ENCODE measurements at regions not wholly inside any gene's neighbourhood (a gene's known extent, or its start where the extent isn't known, plus 50 kb on each side); places are given as distances from the start of the nearest gene placed in this dataset.

DNA sequence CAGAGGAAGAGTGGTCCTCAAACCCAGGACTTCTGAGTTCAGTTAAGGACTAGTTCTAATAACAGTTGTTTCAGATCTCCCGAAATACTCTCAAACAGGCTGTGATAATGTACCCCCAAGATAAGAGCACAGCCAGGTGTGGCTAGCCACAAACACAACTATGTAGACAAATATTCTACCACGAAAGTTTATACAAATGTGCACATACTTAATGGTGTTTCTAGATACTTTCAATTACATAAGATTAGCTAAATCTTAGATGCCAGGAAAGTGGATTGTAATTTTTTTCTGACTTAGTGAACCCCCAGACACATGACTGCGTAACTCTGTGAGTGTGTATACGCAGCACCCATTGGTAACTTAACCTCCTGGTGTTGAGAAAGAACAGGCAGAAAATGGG is 270.0 kb downstream of the USP25 start:
- POLR2A ChIA-PET (ENCODE audit: low non-redundant PET) = no interaction called here

DNA sequence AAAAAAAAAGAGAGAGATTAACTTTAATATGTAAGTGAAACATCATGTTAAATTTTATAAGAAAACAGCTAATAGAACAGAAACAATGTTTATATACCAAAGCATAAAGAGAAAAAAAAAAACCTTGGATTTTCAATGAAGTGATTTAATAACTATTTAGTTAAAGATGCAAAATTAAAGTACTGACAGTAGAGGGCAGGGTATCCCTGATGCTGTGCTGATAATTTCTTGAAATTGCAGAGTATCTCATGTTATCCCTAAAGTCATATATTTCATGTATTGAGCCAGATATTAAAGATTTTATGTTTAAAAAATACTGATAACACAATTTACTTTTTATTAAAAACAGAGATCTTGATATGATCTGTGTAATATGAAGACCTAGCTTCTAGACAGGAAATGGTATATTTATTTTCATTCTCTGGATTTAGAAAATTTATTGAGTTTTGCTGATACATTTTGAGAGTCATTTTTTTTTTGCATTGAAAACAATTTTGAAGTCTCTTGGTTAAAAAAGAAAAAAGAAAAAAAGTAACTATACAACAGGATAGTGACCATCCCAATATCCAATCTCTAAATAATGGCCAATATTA is 273.2 kb downstream of the USP25 start:
- BruUV-seq (replicated peaks) = no TSS peak
- H3K4me3 ChIP-seq (ENCODE audit: low read depth, low read length, poor library complexity, severe bottlenecking) = no peak overlapping the region
- H3K4me1 ChIP-seq (ENCODE audit: insufficient read depth, low read length, poor library complexity, severe bottlenecking) = peaks cover 4% of the 10 kb centered on the region
- POLR2A ChIA-PET (ENCODE audit: low non-redundant PET) = no interaction called here
- no peak overlapping the region for H3K27ac ChIP-seq (ENCODE audit: low read depth, low read length, poor library complexity, severe bottlenecking)
- no peak for TF ChIP-seq EZH2 (IDR thresholded peaks at IDR 0.05; ENCODE audit: borderline replicate concordance, low read depth, low read length, poor library complexity, severe bottlenecking)
- TF ChIP-seq, protein P1, sequence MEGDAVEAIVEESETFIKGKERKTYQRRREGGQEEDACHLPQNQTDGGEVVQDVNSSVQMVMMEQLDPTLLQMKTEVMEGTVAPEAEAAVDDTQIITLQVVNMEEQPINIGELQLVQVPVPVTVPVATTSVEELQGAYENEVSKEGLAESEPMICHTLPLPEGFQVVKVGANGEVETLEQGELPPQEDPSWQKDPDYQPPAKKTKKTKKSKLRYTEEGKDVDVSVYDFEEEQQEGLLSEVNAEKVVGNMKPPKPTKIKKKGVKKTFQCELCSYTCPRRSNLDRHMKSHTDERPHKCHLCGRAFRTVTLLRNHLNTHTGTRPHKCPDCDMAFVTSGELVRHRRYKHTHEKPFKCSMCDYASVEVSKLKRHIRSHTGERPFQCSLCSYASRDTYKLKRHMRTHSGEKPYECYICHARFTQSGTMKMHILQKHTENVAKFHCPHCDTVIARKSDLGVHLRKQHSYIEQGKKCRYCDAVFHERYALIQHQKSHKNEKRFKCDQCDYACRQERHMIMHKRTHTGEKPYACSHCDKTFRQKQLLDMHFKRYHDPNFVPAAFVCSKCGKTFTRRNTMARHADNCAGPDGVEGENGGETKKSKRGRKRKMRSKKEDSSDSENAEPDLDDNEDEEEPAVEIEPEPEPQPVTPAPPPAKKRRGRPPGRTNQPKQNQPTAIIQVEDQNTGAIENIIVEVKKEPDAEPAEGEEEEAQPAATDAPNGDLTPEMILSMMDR (conservative IDR thresholded peaks at IDR 0.05; ENCODE audit: low read depth, low read length) = peak; percentile 57
- CTCF ChIA-PET = interaction anchor here (0.5 to 0.7 kb wide), 2 partner anchors 325 to 1167 kb away, joined by 3 to 7 read pairs; no protein-coding TSS in a partner anchor
- DNase-seq (ENCODE audit: low spot score) = peak; percentile 21
- H3K27me3 ChIP-seq (replicated peaks; ENCODE audit: insufficient read depth, low read depth, low read length, poor library complexity) = no peaks in the 10 kb centered on the region
- intact Hi-C loops (cut with micrococcal nuclease; ENCODE audit: unreplicated experiment) = loop anchor here (5.0 kb wide), 1 partner anchor 324 kb away; no protein-coding TSS in a partner anchor
- no peaks in the 10 kb centered on the region for H3K36me3 ChIP-seq (ENCODE audit: insufficient read depth, low read length, poor library complexity, severe bottlenecking)
- no peaks in the 10 kb centered on the region for H3K9me3 ChIP-seq (ENCODE audit: low read depth, low read length, poor library complexity, severe bottlenecking)

More for the DNA sequence above, 270.0 kb downstream of the USP25 start:
- no peaks in the 10 kb centered on the region for H3K36me3 ChIP-seq (ENCODE audit: insufficient read depth, low read length, poor library complexity, severe bottlenecking)
- CTCF ChIA-PET = no interaction called here
- H3K27ac ChIP-seq (ENCODE audit: low read depth, low read length, poor library complexity, severe bottlenecking) = no peak overlapping the region
- DNase-seq (ENCODE audit: low spot score) = no peak
- H3K4me3 ChIP-seq (ENCODE audit: low read depth, low read length, poor library complexity, severe bottlenecking) = no peak overlapping the region
- intact Hi-C loops (cut with micrococcal nuclease; ENCODE audit: unreplicated experiment) = loop anchor here (5.0 kb wide), 1 partner anchor 328 kb away; no protein-coding TSS in a partner anchor
- H3K9me3 ChIP-seq (ENCODE audit: low read depth, low read length, poor library complexity, severe bottlenecking) = no peaks in the 10 kb centered on the region
- TF ChIP-seq, protein P1 (conservative IDR thresholded peaks at IDR 0.05; ENCODE audit: low read depth, low read length) = no peak
- no peak for TF ChIP-seq EZH2 (IDR thresholded peaks at IDR 0.05; ENCODE audit: borderline replicate concordance, low read depth, low read length, poor library complexity, severe bottlenecking)
- BruUV-seq (replicated peaks) = no TSS peak
- H3K4me1 ChIP-seq (ENCODE audit: insufficient read depth, low read length, poor library complexity, severe bottlenecking) = peaks cover 4% of the 10 kb centered on the region
- no peaks in the 10 kb centered on the region for H3K27me3 ChIP-seq (replicated peaks; ENCODE audit: insufficient read depth, low read depth, low read length, poor library complexity)

DNA sequence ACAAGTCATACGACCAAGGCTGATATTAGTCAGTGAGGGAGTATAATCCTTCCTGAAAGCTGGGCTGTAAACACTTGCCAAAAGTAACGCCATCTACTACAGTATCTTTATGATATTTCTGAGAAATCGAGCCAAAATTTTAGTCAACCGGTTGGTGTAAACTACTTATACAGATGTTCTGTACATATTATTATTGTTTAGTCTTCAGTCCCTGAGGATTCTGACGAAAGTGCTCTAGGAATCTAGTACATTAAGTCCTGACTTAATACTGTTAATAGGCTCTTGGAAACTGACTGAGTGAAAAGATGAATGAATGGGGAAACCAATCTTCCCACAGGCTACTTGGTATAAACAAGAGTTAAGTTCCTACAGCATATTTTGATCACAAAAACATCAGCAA is 274.3 kb downstream of the USP25 start:
- Histone ChIP-seq H3K27ac (ENCODE audit: low read depth, low read length, poor library complexity, severe bottlenecking) (no peak overlapping the region), H3K4me1 (ENCODE audit: insufficient read depth, low read length, poor library complexity, severe bottlenecking) (peaks cover 4% of the 10 kb centered on the region), H3K27me3 (replicated peaks; ENCODE audit: insufficient read depth, low read depth, low read length, poor library complexity) (no peaks in the 10 kb centered on the region), H3K4me3 (ENCODE audit: low read depth, low read length, poor library complexity, severe bottlenecking) (no peak overlapping the region), H3K9me3 (ENCODE audit: low read depth, low read length, poor library complexity, severe bottlenecking) (no peaks in the 10 kb centered on the region), H3K36me3 (ENCODE audit: insufficient read depth, low read length, poor library complexity, severe bottlenecking) (no peaks in the 10 kb centered on the region)
- CTCF ChIA-PET = no interaction called here
- POLR2A ChIA-PET (ENCODE audit: low non-redundant PET) = no interaction called here
- TF ChIP-seq, protein P1 (conservative IDR thresholded peaks at IDR 0.05; ENCODE audit: low read depth, low read length) = no peak
- TF ChIP-seq EZH2 (IDR thresholded peaks at IDR 0.05; ENCODE audit: borderline replicate concordance, low read depth, low read length, poor library complexity, severe bottlenecking) = no peak
- intact Hi-C loops (cut with micrococcal nuclease; ENCODE audit: unreplicated experiment) = loop anchor here (5.0 kb wide), 1 partner anchor 323 kb away; no protein-coding TSS in a partner anchor
- BruUV-seq (replicated peaks) = no TSS peak
- no peak for DNase-seq (ENCODE audit: low spot score)

Measured in A673 (cell line).